ENCODE measurements at regions not wholly inside any gene's neighbourhood (a gene's known extent, or its start where the extent isn't known, plus 50 kb on each side); places are given as distances from the start of the nearest gene placed in this dataset.

GRCh38 chr4:100075486-100076270 is 114.6 kb downstream of the DDIT4L start:
- CTCF ChIA-PET = no interaction called here
- POLR2A ChIA-PET (ENCODE audit: low non-redundant PET) = no interaction called here
- H3K9me3 ChIP-seq (ENCODE audit: low read depth, low read length, poor library complexity, severe bottlenecking) = no peaks in the 10 kb centered on the region
- BruUV-seq (replicated peaks) = no TSS peak
- no peak overlapping the region for H3K4me3 ChIP-seq (ENCODE audit: low read depth, low read length, poor library complexity, severe bottlenecking)
- no peak for DNase-seq (ENCODE audit: low spot score)
- H3K27me3 ChIP-seq (replicated peaks; ENCODE audit: insufficient read depth, low read depth, low read length, poor library complexity) = no peaks in the 10 kb centered on the region
- no peaks in the 10 kb centered on the region for H3K4me1 ChIP-seq (ENCODE audit: insufficient read depth, low read length, poor library complexity, severe bottlenecking)
- no peaks in the 10 kb centered on the region for H3K36me3 ChIP-seq (ENCODE audit: insufficient read depth, low read length, poor library complexity, severe bottlenecking)
- TF ChIP-seq EZH2 (IDR thresholded peaks at IDR 0.05; ENCODE audit: borderline replicate concordance, low read depth, low read length, poor library complexity, severe bottlenecking) = no peak
- no peak for TF ChIP-seq CTCF (conservative IDR thresholded peaks at IDR 0.05; ENCODE audit: low read depth, low read length)
- no peak overlapping the region for H3K27ac ChIP-seq (ENCODE audit: low read depth, low read length, poor library complexity, severe bottlenecking)
- intact Hi-C loops (cut with micrococcal nuclease; ENCODE audit: unreplicated experiment) = no loop called here

GRCh38 chr4:100075056-100075455 is 115.2 kb downstream of the DDIT4L start:
- CTCF ChIA-PET = no interaction called here
- Histone ChIP-seq H3K4me3 (ENCODE audit: low read depth, low read length, poor library complexity, severe bottlenecking) (no peak overlapping the region), H3K4me1 (ENCODE audit: insufficient read depth, low read length, poor library complexity, severe bottlenecking) (no peaks in the 10 kb centered on the region), H3K9me3 (ENCODE audit: low read depth, low read length, poor library complexity, severe bottlenecking) (no peaks in the 10 kb centered on the region), H3K27me3 (replicated peaks; ENCODE audit: insufficient read depth, low read depth, low read length, poor library complexity) (no peaks in the 10 kb centered on the region), H3K36me3 (ENCODE audit: insufficient read depth, low read length, poor library complexity, severe bottlenecking) (no peaks in the 10 kb centered on the region), H3K27ac (ENCODE audit: low read depth, low read length, poor library complexity, severe bottlenecking) (no peak overlapping the region)
- POLR2A ChIA-PET (ENCODE audit: low non-redundant PET) = interaction anchor here (0.6 kb wide), 1 partner anchor 50 kb away, joined by 4 read pairs; no protein-coding TSS in a partner anchor
- intact Hi-C loops (cut with micrococcal nuclease; ENCODE audit: unreplicated experiment) = no loop called here
- DNase-seq (ENCODE audit: low spot score) = no peak
- no peak for TF ChIP-seq EZH2 (IDR thresholded peaks at IDR 0.05; ENCODE audit: borderline replicate concordance, low read depth, low read length, poor library complexity, severe bottlenecking)
- no peak for TF ChIP-seq CTCF (conservative IDR thresholded peaks at IDR 0.05; ENCODE audit: low read depth, low read length)
- no TSS peak for BruUV-seq (replicated peaks)

- Histone ChIP-seq H3K27me3 (replicated peaks; ENCODE audit: insufficient read depth, low read depth, low read length, poor library complexity) (no peaks in the 10 kb centered on the region), H3K9me3 (ENCODE audit: low read depth, low read length, poor library complexity, severe bottlenecking) (no peaks in the 10 kb centered on the region), H3K4me3 (ENCODE audit: low read depth, low read length, poor library complexity, severe bottlenecking) (no peak overlapping the region), H3K36me3 (ENCODE audit: insufficient read depth, low read length, poor library complexity, severe bottlenecking) (no peaks in the 10 kb centered on the region), H3K27ac (ENCODE audit: low read depth, low read length, poor library complexity, severe bottlenecking) (no peak overlapping the region), H3K4me1 (ENCODE audit: insufficient read depth, low read length, poor library complexity, severe bottlenecking) (no peaks in the 10 kb centered on the region)
- TF ChIP-seq CTCF (conservative IDR thresholded peaks at IDR 0.05; ENCODE audit: low read depth, low read length) (no peak), EZH2 (IDR thresholded peaks at IDR 0.05; ENCODE audit: borderline replicate concordance, low read depth, low read length, poor library complexity, severe bottlenecking) (no peak)
- CTCF ChIA-PET = no interaction called here
- no peak for DNase-seq (ENCODE audit: low spot score)
- intact Hi-C loops (cut with micrococcal nuclease; ENCODE audit: unreplicated experiment) = no loop called here
- POLR2A ChIA-PET (ENCODE audit: low non-redundant PET) = interaction anchor here (0.5 kb wide), 1 partner anchor 27 kb away, joined by 4 read pairs; no protein-coding TSS in a partner anchor
- no TSS peak for BruUV-seq (replicated peaks)
Measured at GRCh38 chr4:100071506-100071905, 118.8 kb downstream of the DDIT4L start.

Measured in A673 (cell line).